ENCODE measurements at regions not wholly inside any gene's neighbourhood (a gene's known extent, or its start where the extent isn't known, plus 50 kb on each side); places are given as distances from the start of the nearest gene placed in this dataset.

DNA sequence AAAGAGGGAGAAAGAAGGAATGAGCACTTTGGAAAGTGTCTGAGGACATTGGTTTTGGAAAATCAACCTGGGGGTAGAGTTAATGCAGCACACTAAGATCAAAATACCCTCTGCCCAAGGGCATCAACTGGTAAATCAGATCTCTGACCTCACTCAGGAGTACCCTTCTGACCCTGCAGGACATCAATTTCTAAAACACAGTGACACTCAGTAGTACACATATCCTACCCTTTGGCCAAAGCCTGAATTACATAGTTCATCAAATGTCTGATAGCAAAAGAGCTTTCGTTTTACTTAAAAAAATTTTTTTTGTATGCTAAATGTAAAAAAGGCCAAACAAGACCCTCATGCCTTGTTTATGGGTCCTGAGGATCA lies 118.4 kb upstream of the CTNNA2 start:
- no peaks in the 10 kb centered on the region for H3F3A ChIP-seq (ENCODE audit: low read depth)
- no peak overlapping the region for H3K4me2 ChIP-seq (ENCODE audit: low read depth, low read length, poor library complexity, severe bottlenecking)
- no peaks in the 10 kb centered on the region for H3K9me3 ChIP-seq (ENCODE audit: insufficient read depth, low read depth, low read length)
- H3K9ac ChIP-seq (ENCODE audit: low read depth, low read length, poor library complexity, severe bottlenecking) = no peak overlapping the region
- no peaks in the 10 kb centered on the region for H3K36me3 ChIP-seq (ENCODE audit: insufficient read depth, low read length)
- no peaks in the 10 kb centered on the region for H4K20me1 ChIP-seq (ENCODE audit: insufficient read depth, low read length, poor library complexity, severe bottlenecking)
- H3K79me2 ChIP-seq (ENCODE audit: insufficient read depth, low read length) = no peaks in the 10 kb centered on the region
- no peaks in the 10 kb centered on the region for H3K27me3 ChIP-seq (ENCODE audit: insufficient read depth, low read length, poor library complexity, severe bottlenecking)
- H2AFZ ChIP-seq (ENCODE audit: low read length) = no peak overlapping the region
- TF ChIP-seq EZH2phosphoT487 (IDR thresholded peaks at IDR 0.05; ENCODE audit: borderline replicate concordance) = no peak
- TF ChIP-seq, protein P1, sequence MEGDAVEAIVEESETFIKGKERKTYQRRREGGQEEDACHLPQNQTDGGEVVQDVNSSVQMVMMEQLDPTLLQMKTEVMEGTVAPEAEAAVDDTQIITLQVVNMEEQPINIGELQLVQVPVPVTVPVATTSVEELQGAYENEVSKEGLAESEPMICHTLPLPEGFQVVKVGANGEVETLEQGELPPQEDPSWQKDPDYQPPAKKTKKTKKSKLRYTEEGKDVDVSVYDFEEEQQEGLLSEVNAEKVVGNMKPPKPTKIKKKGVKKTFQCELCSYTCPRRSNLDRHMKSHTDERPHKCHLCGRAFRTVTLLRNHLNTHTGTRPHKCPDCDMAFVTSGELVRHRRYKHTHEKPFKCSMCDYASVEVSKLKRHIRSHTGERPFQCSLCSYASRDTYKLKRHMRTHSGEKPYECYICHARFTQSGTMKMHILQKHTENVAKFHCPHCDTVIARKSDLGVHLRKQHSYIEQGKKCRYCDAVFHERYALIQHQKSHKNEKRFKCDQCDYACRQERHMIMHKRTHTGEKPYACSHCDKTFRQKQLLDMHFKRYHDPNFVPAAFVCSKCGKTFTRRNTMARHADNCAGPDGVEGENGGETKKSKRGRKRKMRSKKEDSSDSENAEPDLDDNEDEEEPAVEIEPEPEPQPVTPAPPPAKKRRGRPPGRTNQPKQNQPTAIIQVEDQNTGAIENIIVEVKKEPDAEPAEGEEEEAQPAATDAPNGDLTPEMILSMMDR (conservative IDR thresholded peaks at IDR 0.05; ENCODE audit: low read length) = no peak
- H3K9me2 ChIP-seq (replicated peaks; ENCODE audit: low read depth, low read length) = no peaks in the 10 kb centered on the region
- no peaks in the 10 kb centered on the region for H3K4me1 ChIP-seq (ENCODE audit: insufficient read depth, low read length, poor library complexity, severe bottlenecking)
- H3K4me3 ChIP-seq (ENCODE audit: low read length, poor library complexity, severe bottlenecking) = no peak overlapping the region

DNA sequence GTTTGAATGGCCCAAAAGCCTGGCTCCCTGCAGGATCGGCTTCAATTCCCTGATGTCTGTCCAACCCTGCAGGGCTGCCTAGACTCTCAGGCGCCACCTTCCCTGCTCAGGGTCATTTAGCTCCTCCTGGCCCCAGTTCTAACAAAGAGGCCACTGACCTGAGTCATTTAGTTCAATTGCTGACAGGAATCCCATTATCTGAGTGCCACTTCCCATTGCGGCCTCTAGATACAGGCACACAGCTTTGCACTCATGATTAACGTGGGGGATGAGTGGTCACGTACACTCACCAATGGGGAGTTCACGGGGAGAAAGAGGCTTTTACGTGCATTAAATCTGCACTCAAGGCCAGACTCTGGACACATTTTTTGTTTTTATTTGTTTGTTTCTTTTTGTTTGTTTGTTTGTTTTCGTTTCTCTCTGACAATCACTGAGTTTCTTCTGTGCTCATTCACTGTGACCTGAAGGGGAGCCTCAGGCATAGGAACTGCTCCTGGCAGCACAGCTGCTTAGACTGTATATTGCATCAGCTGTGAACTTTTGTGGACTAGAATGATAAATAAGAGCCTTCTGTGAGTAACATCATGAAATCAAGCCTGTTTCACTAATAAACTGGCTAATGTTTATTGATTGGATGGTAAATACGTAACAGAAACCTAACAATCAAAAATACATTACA lies 118.9 kb upstream of the CTNNA2 start:
- Histone ChIP-seq H3K9ac (ENCODE audit: low read depth, low read length, poor library complexity, severe bottlenecking) (no peak overlapping the region), H3K4me2 (ENCODE audit: low read depth, low read length, poor library complexity, severe bottlenecking) (no peak overlapping the region), H3K36me3 (ENCODE audit: insufficient read depth, low read length) (no peaks in the 10 kb centered on the region), H3K79me2 (ENCODE audit: insufficient read depth, low read length) (no peaks in the 10 kb centered on the region), H4K20me1 (ENCODE audit: insufficient read depth, low read length, poor library complexity, severe bottlenecking) (no peaks in the 10 kb centered on the region), H3K27me3 (ENCODE audit: insufficient read depth, low read length, poor library complexity, severe bottlenecking) (no peaks in the 10 kb centered on the region), H3F3A (ENCODE audit: low read depth) (no peaks in the 10 kb centered on the region), H2AFZ (ENCODE audit: low read length) (no peak overlapping the region), H3K9me3 (ENCODE audit: insufficient read depth, low read depth, low read length) (no peaks in the 10 kb centered on the region), H3K4me1 (ENCODE audit: insufficient read depth, low read length, poor library complexity, severe bottlenecking) (no peaks in the 10 kb centered on the region), H3K4me3 (ENCODE audit: low read length, poor library complexity, severe bottlenecking) (no peak overlapping the region), H3K9me2 (replicated peaks; ENCODE audit: low read depth, low read length) (no peaks in the 10 kb centered on the region)
- no peak for TF ChIP-seq EZH2phosphoT487 (IDR thresholded peaks at IDR 0.05; ENCODE audit: borderline replicate concordance)
- TF ChIP-seq, protein P1 (conservative IDR thresholded peaks at IDR 0.05; ENCODE audit: low read length) = no peak

DNA sequence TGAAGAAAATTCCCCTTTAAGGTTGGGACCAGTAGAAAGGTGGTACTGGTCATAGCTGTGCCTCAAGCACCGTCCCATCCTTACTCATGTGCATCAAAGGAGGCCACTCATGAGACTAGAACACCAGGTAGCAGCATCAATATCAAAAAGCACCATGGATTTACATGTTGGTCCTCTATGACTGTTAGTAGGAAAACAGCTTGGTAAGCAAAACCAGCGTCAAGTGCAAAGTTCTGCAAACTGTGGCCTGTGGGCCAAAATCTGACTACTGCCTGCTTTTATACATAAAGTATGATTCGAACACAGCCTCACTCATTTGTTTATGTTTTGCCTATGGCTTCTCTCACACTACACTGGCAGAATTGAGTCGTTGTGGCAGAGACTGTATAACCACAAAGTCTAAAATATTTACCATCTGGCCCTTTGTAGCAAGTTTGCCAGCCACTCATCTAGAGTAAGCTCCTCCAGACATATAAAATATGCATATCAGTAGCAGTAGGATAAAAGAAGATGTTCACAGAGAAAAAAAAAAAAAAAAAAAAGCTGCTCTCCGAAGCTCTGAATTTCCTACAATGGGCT lies 119.7 kb upstream of the CTNNA2 start:
- Histone ChIP-seq H2AFZ (ENCODE audit: low read length) (no peak overlapping the region), H3K4me2 (ENCODE audit: low read depth, low read length, poor library complexity, severe bottlenecking) (no peak overlapping the region), H3K9ac (ENCODE audit: low read depth, low read length, poor library complexity, severe bottlenecking) (no peak overlapping the region), H3K36me3 (ENCODE audit: insufficient read depth, low read length) (no peaks in the 10 kb centered on the region), H3F3A (ENCODE audit: low read depth) (no peaks in the 10 kb centered on the region), H3K4me1 (ENCODE audit: insufficient read depth, low read length, poor library complexity, severe bottlenecking) (no peaks in the 10 kb centered on the region), H3K79me2 (ENCODE audit: insufficient read depth, low read length) (no peaks in the 10 kb centered on the region), H4K20me1 (ENCODE audit: insufficient read depth, low read length, poor library complexity, severe bottlenecking) (no peaks in the 10 kb centered on the region), H3K4me3 (ENCODE audit: low read length, poor library complexity, severe bottlenecking) (no peak overlapping the region), H3K9me2 (replicated peaks; ENCODE audit: low read depth, low read length) (no peaks in the 10 kb centered on the region), H3K27me3 (ENCODE audit: insufficient read depth, low read length, poor library complexity, severe bottlenecking) (no peaks in the 10 kb centered on the region), H3K9me3 (ENCODE audit: insufficient read depth, low read depth, low read length) (no peaks in the 10 kb centered on the region)
- no peak for TF ChIP-seq EZH2phosphoT487 (IDR thresholded peaks at IDR 0.05; ENCODE audit: borderline replicate concordance)
- TF ChIP-seq, protein P1 (conservative IDR thresholded peaks at IDR 0.05; ENCODE audit: low read length) = no peak
